ENCODE measurements at regions not wholly inside any gene's neighbourhood (a gene's known extent, or its start where the extent isn't known, plus 50 kb on each side); places are given as distances from the start of the nearest gene placed in this dataset.

- Histone ChIP-seq H3K27me3 (ENCODE audit: insufficient read depth, poor library complexity, severe bottlenecking) (no peaks in the 10 kb centered on the region), H3K27ac (replicated peaks) (no peak overlapping the region), H3K4me3 (replicated peaks; ENCODE audit: insufficient read depth, low read length) (no peak overlapping the region)
- no peak for DNase-seq (ENCODE audit: low read depth in 1 of 2, low spot score in 1 of 2)
- no peak for TF ChIP-seq POLR2AphosphoS5 (IDR thresholded peaks at IDR 0.05; ENCODE audit: low read depth)
- TF ChIP-seq, protein P1, sequence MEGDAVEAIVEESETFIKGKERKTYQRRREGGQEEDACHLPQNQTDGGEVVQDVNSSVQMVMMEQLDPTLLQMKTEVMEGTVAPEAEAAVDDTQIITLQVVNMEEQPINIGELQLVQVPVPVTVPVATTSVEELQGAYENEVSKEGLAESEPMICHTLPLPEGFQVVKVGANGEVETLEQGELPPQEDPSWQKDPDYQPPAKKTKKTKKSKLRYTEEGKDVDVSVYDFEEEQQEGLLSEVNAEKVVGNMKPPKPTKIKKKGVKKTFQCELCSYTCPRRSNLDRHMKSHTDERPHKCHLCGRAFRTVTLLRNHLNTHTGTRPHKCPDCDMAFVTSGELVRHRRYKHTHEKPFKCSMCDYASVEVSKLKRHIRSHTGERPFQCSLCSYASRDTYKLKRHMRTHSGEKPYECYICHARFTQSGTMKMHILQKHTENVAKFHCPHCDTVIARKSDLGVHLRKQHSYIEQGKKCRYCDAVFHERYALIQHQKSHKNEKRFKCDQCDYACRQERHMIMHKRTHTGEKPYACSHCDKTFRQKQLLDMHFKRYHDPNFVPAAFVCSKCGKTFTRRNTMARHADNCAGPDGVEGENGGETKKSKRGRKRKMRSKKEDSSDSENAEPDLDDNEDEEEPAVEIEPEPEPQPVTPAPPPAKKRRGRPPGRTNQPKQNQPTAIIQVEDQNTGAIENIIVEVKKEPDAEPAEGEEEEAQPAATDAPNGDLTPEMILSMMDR (IDR thresholded peaks at IDR 0.05; ENCODE audit: insufficient read depth, low read length) = no peak
- no peak for TF ChIP-seq GABPA (IDR thresholded peaks at IDR 0.05; ENCODE audit: low read depth)
- no peak for TF ChIP-seq SPI1 (IDR thresholded peaks at IDR 0.05; ENCODE audit: borderline replicate concordance, low read depth)
- TF ChIP-seq, protein P2, sequence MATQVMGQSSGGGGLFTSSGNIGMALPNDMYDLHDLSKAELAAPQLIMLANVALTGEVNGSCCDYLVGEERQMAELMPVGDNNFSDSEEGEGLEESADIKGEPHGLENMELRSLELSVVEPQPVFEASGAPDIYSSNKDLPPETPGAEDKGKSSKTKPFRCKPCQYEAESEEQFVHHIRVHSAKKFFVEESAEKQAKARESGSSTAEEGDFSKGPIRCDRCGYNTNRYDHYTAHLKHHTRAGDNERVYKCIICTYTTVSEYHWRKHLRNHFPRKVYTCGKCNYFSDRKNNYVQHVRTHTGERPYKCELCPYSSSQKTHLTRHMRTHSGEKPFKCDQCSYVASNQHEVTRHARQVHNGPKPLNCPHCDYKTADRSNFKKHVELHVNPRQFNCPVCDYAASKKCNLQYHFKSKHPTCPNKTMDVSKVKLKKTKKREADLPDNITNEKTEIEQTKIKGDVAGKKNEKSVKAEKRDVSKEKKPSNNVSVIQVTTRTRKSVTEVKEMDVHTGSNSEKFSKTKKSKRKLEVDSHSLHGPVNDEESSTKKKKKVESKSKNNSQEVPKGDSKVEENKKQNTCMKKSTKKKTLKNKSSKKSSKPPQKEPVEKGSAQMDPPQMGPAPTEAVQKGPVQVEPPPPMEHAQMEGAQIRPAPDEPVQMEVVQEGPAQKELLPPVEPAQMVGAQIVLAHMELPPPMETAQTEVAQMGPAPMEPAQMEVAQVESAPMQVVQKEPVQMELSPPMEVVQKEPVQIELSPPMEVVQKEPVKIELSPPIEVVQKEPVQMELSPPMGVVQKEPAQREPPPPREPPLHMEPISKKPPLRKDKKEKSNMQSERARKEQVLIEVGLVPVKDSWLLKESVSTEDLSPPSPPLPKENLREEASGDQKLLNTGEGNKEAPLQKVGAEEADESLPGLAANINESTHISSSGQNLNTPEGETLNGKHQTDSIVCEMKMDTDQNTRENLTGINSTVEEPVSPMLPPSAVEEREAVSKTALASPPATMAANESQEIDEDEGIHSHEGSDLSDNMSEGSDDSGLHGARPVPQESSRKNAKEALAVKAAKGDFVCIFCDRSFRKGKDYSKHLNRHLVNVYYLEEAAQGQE (IDR thresholded peaks at IDR 0.05; ENCODE audit: insufficient replicate concordance, low read depth) = no peak
Observed at GRCh38 chr7:13041368-13041988, 354.0 kb downstream of the ARL4A start.

DNA sequence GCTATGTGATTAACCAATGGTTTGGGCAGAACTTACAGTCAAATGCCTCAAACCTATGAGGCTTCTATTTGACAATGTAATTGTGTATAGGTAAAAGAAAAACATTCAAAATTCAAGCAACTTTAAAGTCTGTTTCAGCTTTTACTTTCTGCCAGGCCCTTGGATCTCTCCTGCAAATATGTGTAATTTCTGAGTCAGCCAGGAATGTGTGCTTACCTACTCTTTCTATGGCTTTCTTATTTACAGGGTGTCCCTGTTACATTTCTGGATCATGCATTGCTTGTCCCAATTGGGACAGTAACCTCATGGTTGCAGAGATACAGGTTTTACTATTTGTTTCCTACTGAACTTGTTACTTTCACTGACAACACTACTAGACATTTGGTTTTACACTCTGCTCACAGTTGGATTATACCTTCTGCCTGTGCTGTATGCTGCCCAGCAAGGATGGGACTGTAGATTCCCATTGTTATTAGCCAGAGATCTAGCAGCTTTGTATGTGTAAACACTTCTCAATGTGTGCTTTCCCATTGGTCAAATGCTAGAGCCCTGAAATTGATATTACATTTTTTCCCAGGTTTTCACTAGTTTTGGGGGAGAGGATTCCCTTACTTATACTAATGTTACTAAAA is 355.3 kb downstream of the ARL4A start:
- H3K27me3 ChIP-seq (ENCODE audit: insufficient read depth, poor library complexity, severe bottlenecking) = no peaks in the 10 kb centered on the region
- no peak overlapping the region for H3K4me3 ChIP-seq (replicated peaks; ENCODE audit: insufficient read depth, low read length)
- H3K27ac ChIP-seq (replicated peaks) = no peak overlapping the region
- TF ChIP-seq POLR2AphosphoS5 (IDR thresholded peaks at IDR 0.05; ENCODE audit: low read depth) = no peak
- no peak for DNase-seq (ENCODE audit: low read depth in 1 of 2, low spot score in 1 of 2)

DNA sequence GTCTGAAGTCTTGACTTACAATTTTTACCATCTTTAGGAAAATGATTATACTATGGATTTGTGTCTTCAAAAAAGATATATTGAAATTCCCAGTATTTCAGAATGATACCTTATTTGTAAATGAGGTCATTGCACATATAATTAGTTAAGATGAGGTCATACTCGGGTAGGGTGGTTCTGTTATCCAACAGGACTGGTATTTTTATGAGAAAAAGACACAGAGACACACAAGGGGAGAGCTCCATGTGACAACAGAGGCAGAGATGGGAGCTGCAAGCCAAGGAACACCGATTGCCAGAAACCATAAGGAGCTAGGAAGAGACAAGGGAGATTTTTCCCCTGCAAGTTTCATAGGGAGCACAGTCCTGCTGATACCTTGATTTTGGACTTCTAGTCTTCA is 356.9 kb downstream of the ARL4A start:
- H3K27me3 ChIP-seq (ENCODE audit: insufficient read depth, poor library complexity, severe bottlenecking) = no peaks in the 10 kb centered on the region
- DNase-seq (ENCODE audit: low read depth in 1 of 2, low spot score in 1 of 2) = no peak

DNA sequence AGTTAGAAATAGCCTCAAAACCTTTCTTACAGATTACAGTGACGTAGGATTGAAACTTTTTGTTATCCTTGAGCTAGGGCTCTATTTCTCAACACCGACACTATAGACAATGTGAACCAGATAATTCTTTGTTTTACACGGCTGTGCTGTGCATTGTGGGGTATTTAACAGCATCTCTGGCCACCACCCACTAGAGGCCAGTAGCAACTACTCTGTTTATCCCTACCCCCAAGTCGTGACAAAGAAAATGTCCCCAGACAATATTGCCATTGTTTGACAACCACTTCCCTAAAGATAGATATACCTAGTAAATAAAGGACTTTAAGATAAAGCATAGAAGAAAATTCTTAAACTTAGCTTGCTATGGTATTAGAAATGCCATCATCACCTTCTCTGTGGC is 359.6 kb downstream of the ARL4A start:
- no peak overlapping the region for H3K4me3 ChIP-seq (replicated peaks; ENCODE audit: insufficient read depth, low read length)
- H3K27ac ChIP-seq (replicated peaks) = no peak overlapping the region
- no peaks in the 10 kb centered on the region for H3K27me3 ChIP-seq (ENCODE audit: insufficient read depth, poor library complexity, severe bottlenecking)
- TF ChIP-seq, protein P2 (IDR thresholded peaks at IDR 0.05; ENCODE audit: insufficient replicate concordance, low read depth) = no peak
- TF ChIP-seq POLR2AphosphoS5 (IDR thresholded peaks at IDR 0.05; ENCODE audit: low read depth) (no peak), SPI1 (IDR thresholded peaks at IDR 0.05; ENCODE audit: borderline replicate concordance, low read depth) (no peak), GABPA (IDR thresholded peaks at IDR 0.05; ENCODE audit: low read depth) (no peak)
- TF ChIP-seq, protein P1 (IDR thresholded peaks at IDR 0.05; ENCODE audit: insufficient read depth, low read length) = no peak
- no peak for DNase-seq (ENCODE audit: low read depth in 1 of 2, low spot score in 1 of 2)

More for the DNA sequence above, 356.9 kb downstream of the ARL4A start:
- TF ChIP-seq, protein P1 (IDR thresholded peaks at IDR 0.05; ENCODE audit: insufficient read depth, low read length) = no peak
- Histone ChIP-seq H3K4me3 (replicated peaks; ENCODE audit: insufficient read depth, low read length) (no peak overlapping the region), H3K27ac (replicated peaks) (no peak overlapping the region)
